Fibroblast of peridontal ligament (primary cell): ENCODE measurements at regions not wholly inside any gene's neighbourhood (a gene's known extent, or its start where the extent isn't known, plus 50 kb on each side); places are given as distances from the start of the nearest gene placed in this dataset.
A peak's percentile ranks its signal among the peaks of the same experiment; 100 is the strongest.
"Not testable (repeated sequence)": the region's sequence is repeated elsewhere in the genome, so short reads cannot be mapped to it uniquely, and the experiment has no call there.

Experiments used
- DNase-seq: peaks from one replicate; pipeline ENCODE4 v3.0.0-alpha.2; 2010; ENCODE audit errors: extremely low read depth

DNA sequence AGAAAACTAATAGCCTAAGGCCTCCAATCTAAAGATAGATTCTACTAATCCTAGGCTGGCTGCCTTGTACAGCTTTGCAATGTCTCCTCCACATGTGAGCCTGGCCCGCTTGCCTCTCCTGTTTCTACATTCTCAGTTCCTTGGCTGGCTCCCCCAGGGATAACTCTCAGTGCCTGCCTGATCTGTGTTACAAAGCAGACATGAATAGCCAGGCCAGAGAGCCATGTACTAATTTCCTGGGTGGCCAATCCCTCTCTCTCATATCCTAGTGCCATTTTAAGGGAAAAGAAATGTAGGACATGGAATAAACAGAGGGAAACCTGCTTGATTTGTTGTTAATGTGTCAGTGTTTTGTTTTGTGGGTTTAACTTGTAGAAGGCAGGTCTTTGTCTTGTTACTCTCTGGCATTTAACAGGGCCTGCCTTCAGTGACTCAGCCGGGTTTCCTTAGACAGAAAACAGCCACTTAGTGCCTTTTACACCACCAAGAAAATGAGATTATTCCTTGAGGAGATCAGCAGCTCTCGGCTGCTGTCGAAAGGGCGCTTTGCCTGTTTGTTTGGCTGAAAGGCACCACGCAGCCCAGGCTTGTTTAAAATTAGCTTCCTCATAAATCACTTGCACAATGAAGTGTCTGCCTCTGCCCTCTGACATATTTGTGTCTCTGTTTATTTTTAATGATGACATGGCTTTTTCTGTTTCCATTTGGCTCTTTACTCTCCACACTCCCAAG, 702.7 kb downstream of the MAFB start:
- DNase-seq = peak; percentile 51

GRCh38 chr20:39985271-39985827, 703.7 kb downstream of the MAFB start:
- no peak for DNase-seq

DNA sequence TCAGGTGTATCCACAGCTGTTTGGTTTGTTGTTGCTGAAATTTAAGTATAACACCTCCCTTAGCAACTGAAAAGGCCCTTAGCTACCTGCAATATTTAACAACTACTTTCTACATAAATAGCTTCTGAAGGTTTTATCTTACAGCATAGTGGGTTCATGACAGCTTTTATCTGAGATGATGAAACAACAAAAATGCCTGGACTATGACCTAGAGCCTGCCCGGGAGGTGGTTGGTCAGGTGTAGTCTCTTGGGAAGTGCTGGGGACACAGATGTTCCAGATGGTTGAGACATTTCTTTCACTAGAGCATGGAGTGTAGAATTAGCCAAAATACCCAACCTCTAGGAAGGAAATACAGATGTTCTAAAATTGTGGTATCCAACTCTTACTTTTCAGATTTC, 705.4 kb downstream of the MAFB start:
- DNase-seq = no peak

DNA sequence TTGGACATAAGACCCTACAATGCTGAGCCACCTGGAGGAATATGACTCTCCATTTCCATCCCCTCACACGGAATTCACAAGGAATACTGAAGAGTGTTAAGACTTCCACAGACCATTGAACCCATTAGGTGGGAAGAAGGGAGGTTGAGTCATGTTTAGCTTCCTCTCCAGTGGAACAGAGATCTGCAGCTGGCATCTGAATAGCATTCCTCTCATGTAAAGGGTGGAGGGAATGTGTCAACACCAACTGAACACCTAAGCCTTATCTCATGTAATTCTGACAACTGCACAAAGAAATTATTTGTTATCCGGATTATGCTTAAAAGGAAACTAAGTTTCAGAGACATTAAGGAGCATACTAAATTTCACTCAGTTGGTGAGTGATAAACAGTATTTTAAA, 705.9 kb downstream of the MAFB start:
- DNase-seq = no peak

DNA sequence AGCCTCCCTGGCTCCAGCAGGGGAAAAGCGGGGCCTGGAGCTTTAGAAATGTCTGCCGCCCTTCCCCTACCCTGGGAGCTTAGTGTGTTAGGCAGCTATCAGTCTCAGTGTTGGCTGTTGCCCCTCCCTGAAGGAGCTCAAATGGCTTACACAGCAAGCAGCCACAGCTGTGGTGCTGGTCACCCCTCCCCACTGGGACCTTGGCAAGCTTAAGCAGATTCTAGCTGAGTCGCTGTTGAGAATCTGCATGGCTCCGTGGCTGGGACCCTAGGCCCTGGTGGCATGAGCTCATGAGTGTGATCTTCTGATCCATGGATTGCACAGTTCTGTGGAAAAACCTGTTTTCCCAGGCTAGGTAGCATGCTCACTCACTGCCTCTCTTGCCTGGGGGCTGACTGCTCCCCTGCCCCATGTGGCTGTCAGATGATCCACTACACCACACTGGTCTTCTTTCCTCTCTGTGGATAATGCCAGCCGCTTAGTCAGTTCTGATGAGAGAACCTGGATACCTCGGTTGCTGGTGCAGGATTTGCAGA, 714.0 kb downstream of the MAFB start:
- DNase-seq = no peak

DNA sequence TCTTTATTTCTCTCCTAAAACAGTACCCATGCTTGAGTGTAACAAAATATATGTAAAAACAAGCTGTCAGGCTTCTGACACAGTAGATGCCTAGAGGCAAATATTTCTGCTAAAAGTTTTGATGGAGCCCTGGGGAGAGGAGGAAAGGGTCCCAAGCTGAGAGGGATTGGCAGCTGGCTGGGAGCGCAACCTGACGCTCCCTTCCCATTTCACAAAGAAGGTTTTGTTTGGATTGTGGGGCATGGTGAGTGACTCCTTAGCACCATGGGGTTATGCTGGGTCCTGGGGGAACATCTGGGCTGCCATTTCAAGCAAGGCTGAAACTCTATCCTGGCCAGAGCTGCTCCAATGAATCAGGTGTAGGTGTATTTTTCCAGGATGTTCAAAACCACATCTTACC, 720.5 kb downstream of the MAFB start:
- no peak for DNase-seq

GRCh38 chr20:39967806-39968205, 721.2 kb downstream of the MAFB start:
- no peak for DNase-seq

DNA sequence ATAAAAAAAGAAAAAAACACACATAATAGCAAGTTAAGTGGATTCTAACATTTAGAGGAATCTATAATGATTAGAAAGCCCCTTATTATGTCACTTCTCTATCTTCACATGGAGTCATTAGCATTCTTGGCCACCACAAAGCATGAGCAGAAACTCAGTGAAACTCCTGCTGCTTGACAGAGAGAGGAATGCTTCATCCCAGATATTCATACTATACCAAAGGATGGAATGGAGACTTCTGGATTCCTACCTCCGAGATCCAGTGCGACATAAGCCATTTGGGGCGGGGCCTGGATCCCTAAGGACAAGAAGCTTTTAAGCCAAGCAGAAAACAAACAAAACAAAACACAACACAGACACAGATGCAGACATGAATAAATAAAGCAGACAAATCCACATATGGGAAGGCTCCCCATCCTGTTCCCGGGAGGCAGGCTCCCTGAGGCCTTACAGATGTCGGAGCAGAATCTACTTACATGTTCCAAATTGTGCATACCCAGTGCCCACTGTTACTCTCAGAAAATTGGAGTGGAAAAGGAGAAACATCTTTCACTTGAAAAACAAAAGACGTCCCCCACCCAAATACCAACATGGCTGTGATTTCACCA, 727.3 kb downstream of the MAFB start:
- no peak for DNase-seq

DNA sequence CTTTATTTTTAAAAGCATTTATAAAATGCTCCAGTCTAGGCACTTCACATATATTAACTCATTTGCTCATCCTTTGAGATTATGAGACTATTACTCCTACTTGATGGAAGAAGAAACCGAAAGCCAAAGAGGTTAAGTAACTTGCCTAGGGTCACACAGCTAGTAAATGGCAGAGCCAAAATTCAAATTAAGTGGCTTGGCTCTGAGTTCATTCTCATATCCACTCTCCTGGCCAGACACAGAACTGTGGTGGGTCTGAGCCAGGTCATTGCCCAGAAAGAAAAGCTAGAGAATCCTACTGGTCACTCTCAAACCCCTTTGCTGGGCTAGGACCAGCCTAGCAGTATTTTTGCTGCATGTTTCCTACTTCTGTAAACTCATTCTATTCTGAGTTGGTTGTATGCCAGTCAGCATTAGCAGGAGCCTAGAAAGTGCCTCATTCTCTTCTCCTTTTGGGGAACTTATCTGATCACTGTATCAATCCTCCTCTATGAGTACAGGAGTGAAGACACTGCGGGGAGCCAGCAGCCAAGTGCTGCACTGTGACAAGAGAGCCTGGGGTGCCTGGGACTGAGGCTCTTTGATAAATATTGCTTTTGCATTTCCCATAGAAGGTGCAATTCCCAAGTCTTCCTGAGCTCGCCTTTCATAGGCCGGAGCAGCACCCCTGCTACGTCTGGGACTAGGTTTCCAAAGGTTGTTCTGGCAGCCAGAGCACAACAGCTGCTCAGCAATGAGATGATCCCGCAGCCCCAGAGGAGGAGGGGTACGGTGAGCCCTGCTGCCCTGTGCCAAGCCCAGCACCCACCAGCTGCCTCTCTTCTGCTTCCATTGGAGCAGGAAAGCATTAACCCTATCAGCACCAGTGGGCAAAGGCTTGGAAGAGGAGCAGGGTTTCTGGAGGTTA, 728.3 kb downstream of the MAFB start:
- no peak for DNase-seq

DNA sequence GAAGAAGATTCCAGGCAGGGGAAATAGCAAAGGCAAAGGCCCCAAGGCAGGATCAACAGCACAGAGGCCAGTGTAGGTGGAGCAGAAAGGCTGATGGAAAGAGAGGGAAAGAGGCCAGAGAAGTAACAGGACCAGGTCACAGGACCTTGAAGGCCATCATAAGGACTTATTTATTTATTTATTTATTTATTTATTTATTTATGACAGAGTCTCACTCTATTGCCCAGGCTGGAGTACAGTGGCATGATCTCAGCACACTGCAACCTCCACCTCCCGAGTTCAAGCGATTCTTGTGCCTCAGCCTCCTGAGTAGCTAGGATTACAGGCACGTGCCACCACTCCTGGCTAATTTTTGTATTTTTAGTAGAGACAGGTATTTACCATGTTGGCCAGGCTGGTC, 731.1 kb downstream of the MAFB start:
- DNase-seq = not testable (repeated sequence)

DNA sequence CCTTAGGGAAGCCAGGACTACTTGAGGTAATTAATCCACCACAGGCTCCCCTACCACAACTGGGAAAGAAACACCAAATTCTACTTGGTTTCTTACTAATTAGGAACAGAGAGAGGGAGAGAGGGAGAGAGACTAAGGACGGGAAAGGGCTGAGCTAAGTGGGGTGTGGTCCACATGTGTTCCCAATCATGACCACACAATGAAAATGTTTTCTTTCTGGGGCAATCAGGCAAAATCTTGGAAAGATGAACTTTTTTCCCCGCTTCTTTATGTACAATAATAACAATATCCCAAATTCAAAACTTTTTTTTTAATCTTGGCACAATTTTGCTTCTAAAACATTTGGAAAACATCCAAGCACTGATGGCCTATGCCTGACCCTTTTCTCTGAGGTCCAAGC, 734.4 kb downstream of the MAFB start:
- DNase-seq = peak; percentile 80

- no peak for DNase-seq
Observed at GRCh38 chr20:39946931-39947330, 742.1 kb downstream of the MAFB start.

DNA sequence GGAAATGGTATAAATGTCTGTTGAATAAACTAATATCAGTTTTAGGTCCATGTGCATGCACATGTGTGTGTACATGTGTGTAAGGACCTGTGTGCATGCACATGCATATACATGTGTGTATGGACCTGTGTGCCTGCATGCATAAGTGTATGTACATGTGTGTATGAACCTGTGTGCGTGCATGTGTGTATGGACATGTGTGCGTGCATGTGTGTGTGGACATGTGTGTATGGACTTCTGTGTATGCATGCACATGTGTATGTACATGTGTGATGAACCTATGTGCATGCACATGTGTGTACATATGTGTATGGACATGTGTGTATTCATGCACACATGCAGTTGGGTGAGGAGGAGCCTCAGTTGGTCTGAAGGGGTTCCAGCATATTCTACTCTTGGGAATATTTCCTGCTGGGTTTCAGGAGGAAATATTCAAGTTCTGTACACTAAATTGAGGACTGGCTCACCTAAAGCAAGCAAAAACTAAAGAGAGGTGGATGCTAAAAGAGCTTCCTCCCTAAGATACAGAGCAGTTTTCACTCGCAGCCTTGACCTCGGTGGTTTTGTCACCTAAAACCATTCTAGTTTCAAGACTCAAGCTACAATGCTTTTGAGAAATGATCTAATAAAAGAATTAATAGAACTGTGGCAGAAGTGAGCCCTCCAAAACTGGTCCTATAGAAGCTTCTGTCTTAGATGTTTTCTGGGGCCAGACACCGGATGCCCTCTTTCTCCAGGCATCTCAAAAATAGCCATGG, 742.8 kb downstream of the MAFB start:
- DNase-seq = no peak

DNA sequence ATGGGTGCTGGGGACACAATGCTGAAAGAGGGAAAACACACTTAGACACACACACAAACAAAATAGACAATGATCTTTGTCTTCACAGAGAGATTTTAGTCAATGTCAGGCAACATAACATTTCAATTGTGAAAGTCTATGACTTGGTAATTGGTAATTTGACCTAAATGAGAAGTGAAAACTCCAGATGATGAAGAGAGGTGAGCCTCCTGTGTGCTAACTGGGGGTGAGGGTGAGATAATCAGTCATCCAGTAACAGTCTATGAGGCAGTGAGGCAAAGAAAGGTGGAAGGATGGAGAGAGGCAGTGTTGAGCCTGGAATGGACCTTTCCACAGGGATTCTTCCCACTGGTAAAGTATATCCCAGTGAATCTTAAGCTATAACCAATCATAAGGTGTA, 744.2 kb downstream of the MAFB start:
- no peak for DNase-seq

GRCh38 chr20:39943336-39943735, 745.7 kb downstream of the MAFB start:
- DNase-seq = no peak

DNA sequence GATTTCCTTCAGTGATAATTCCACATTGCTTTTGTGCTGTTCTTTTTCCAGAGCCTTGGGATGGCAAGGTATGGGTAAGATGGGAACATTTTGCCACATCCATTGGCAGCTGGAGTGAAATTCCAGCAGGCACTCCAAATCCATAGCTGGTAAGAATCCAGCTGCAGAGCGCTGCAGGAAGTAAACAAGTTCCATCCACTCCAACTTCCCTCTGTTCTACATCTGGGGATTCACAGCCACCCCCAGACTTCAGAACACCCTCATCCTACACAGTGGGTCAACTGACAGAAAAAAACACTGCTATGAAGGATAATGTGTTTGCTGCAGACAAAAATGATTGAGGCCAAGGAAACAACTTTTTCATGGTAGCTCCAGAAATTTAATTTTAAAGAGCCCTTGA, 747.8 kb downstream of the MAFB start:
- DNase-seq = no peak

GRCh38 chr20:39939241-39939865, 749.7 kb downstream of the MAFB start:
- DNase-seq = no peak

DNA sequence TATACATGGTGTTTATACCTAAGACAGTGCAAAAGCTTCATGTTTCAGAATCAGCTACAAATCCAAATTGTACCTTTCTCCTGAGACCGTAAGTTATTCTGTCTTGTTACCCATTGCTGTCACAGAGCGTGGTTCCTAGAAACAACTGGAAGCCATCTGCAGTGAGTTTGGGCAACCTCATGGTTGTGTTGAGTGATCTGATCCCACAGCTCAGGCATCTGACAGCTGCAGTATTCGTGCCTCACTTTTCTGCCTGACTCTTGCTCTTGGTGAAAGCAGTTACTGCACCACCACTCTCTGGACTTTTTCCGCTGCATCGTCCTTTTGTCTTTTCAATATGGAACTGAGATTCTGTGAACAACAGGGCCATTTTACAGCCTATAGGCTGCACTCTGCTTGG, 752.6 kb downstream of the MAFB start:
- DNase-seq = no peak

GRCh38 chr20:39935901-39936300, 753.1 kb downstream of the MAFB start:
- peak; percentile 1 for DNase-seq

- no peak for DNase-seq
Observed at GRCh38 chr20:39916236-39916765, 772.7 kb downstream of the MAFB start.

DNA sequence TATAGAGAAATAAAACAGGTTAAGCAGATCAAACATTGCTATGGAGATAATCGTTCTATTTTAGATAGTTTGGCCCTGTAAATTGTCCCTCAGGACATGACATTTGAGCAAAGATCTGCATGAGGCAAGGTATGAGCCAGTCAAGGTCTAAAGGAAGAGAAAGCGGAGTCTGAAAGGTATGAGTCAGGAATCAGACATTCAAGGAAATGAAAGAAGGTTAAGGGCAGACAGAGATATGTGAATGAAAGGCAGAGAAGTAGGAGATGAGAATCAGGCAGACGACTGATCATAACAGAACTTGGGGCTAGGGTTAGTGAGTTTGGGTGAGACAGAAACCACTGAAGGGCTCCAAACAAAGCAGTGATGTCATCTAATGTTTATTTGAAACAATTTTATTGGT, 775.8 kb downstream of the MAFB start:
- no peak for DNase-seq
